SK-N-MC (cell line): ENCODE measurements at regions not wholly inside any gene's neighbourhood (a gene's known extent, or its start where the extent isn't known, plus 50 kb on each side); places are given as distances from the start of the nearest gene placed in this dataset.

ENCODE experiments used
- EZH2 ChIP-seq: fragments of 200-600 bp; sonication (generic); IDR thresholded peaks from one replicate; pipeline ENCODE4 v1.6.1; 2017; ENCODE audit warnings: antibody characterized with exemption
- POLR2AphosphoS5 ChIP-seq: IDR thresholded peaks from 2 replicates; pipeline ENCODE4 v1.6.1; 2012; ENCODE audit warnings: mild to moderate bottlenecking, low read depth, low read length, borderline replicate concordance

- no peak for TF ChIP-seq POLR2AphosphoS5
- TF ChIP-seq EZH2 = no peak
Observed at GRCh38 chr20:57967364-57967763, 257.5 kb upstream of the PMEPA1 start.
